Endothelial cell of umbilical vein (primary cell): ENCODE measurements at regions not wholly inside any gene's neighbourhood (a gene's known extent, or its start where the extent isn't known, plus 50 kb on each side); places are given as distances from the start of the nearest gene placed in this dataset.

Source experiments
- BruUV-seq: library from RNA; stranded (reverse); fragments of 400-500 nt; replicated peaks from 2 replicates; lab custom pipeline; 2021; lab: Mats Ljungman, UMichigan
- CTCF ChIA-PET: fragments of 300-600, 350-600 bp; sonication (Branson Sonifier 250); formaldehyde crosslinking; loops from one replicate; lab custom pipeline; 2021; ENCODE audit warnings: antibody characterized with exemption, inconsistent platforms; lab: Charles Lee
- POLR2A ChIA-PET: fragments of 300-600, 350-600 bp; sonication (Branson Sonifier 250); formaldehyde crosslinking; loops from one replicate; lab custom pipeline; 2021; ENCODE audit warnings: antibody characterized with exemption, inconsistent platforms; lab: Charles Lee
- DNase-seq: peaks from one replicate; pipeline ENCODE4 v3.0.0-alpha.2; 2011; ENCODE audit warnings: low read depth, low spot score
- FAIRE-seq: peaks from 2 replicates; lab custom pipeline; 2011; peaks lifted over from hg19 to GRCh38; lab: Jason Lieb, UNC
- H2AFZ ChIP-seq: 2 replicates; pipeline ENCODE4 v1.6.0; 2012; ENCODE audit warnings: low read depth, low read length, control low read depth, inconsistent platforms
- H3K27ac ChIP-seq: 2 replicates; pipeline ENCODE4 v1.5.1; 2011; ENCODE audit warnings: low read depth, mild to moderate bottlenecking, control low read depth, low read length, moderate library complexity; ENCODE audit not compliant: insufficient read depth
- H3K27me3 ChIP-seq, 2 experiments: 2 replicates each; pipeline versions ENCODE4 v1.6.0 to v1.6.1; 2011; ENCODE audit warnings: low read length in 2 of 2, mixed read lengths in 1 of 2; ENCODE audit not compliant: control insufficient read depth in 2 of 2, insufficient read depth in 2 of 2
- H3K36me3 ChIP-seq, 2 experiments: 2 replicates in 1 of 2; 3 replicates in 1 of 2; pipeline ENCODE4 v1.5.1; 2011; ENCODE audit warnings: low read length in 2 of 2, mild to moderate bottlenecking in 1 of 2, moderate library complexity in 1 of 2; ENCODE audit not compliant: control insufficient read depth in 2 of 2, insufficient read depth in 2 of 2; ENCODE audit errors: extremely low read depth in 1 of 2
- H3K4me1 ChIP-seq: 3 replicates; pipeline ENCODE4 v1.5.1; 2011; ENCODE audit warnings: mild to moderate bottlenecking, low read length; ENCODE audit not compliant: control insufficient read depth, insufficient read depth; ENCODE audit errors: extremely low read depth
- H3K4me2 ChIP-seq: 2 replicates; pipeline ENCODE4 v1.6.1; 2011; ENCODE audit warnings: low read length, control low read depth, mixed read lengths; ENCODE audit not compliant: insufficient read depth
- H3K4me3 ChIP-seq, 3 experiments: fragments of 200-600 bp in 1 of 3; sonication (generic), shearing (Covaris generic) in 1 of 3; replicated peaks in 1 of 3; 2 replicates each; pipeline ENCODE4 v1.5.1; 2011 to 2016; ENCODE audit warnings: control low read depth in 3 of 3, low read length in 3 of 3, mild to moderate bottlenecking in 2 of 3, inconsistent platforms in 1 of 3, low read depth in 1 of 3, moderate library complexity in 1 of 3; ENCODE audit not compliant: insufficient read depth in 1 of 3
- H3K79me2 ChIP-seq: 2 replicates; pipeline ENCODE4 v1.6.0; 2012; ENCODE audit warnings: low read length, inconsistent platforms; ENCODE audit not compliant: control insufficient read depth, insufficient read depth
- H3K9ac ChIP-seq: replicated peaks from 2 replicates; pipeline ENCODE3; 2011; ENCODE audit warnings: low read length, control low read depth; ENCODE audit not compliant: insufficient read depth; ENCODE audit errors: extremely low read depth
- H3K9me1 ChIP-seq: replicated peaks from 3 replicates; pipeline ENCODE4 v1.6.0; 2011; ENCODE audit warnings: mild to moderate bottlenecking, low read length; ENCODE audit not compliant: control insufficient read depth, insufficient read depth; ENCODE audit errors: extremely low read depth
- H3K9me3 ChIP-seq: replicated peaks from 2 replicates; pipeline ENCODE4 v1.5.1; 2012; ENCODE audit warnings: low read length, inconsistent platforms; ENCODE audit not compliant: control insufficient read depth, insufficient read depth
- H4K20me1 ChIP-seq: replicated peaks from 2 replicates; pipeline ENCODE3; 2011; ENCODE audit warnings: mild to moderate bottlenecking, low read length; ENCODE audit not compliant: control insufficient read depth, insufficient read depth; ENCODE audit errors: extremely low read depth
- EZH2 ChIP-seq: IDR thresholded peaks from 2 replicates; pipeline ENCODE4 v1.6.1; 2012; ENCODE audit warnings: borderline replicate concordance, low read depth, mild to moderate bottlenecking, moderate library complexity, low read length, inconsistent platforms; ENCODE audit not compliant: severe bottlenecking
- FOS ChIP-seq: IDR thresholded peaks from 2 replicates; pipeline ENCODE4 v1.6.1; 2011; ENCODE audit warnings: mild to moderate bottlenecking, low read length, moderate library complexity, borderline replicate concordance; ENCODE audit not compliant: insufficient read depth
- GATA2 ChIP-seq: IDR thresholded peaks from 2 replicates; pipeline ENCODE4 v1.7.0; 2011; ENCODE audit warnings: low read depth, mild to moderate bottlenecking, moderate library complexity, mixed read lengths, low read length; ENCODE audit not compliant: insufficient read length, insufficient read depth
- JUN ChIP-seq: IDR thresholded peaks from 2 replicates; pipeline ENCODE4 v1.6.1; 2011; ENCODE audit warnings: borderline replicate concordance, low read depth; ENCODE audit not compliant: insufficient read length, insufficient read depth
- MYC ChIP-seq: IDR thresholded peaks from one replicate; pipeline ENCODE4 v1.6.1; 2011; ENCODE audit warnings: mild to moderate bottlenecking, low read depth, low read length
- POLR2A ChIP-seq: IDR thresholded peaks from 2 replicates; pipeline ENCODE4 v1.6.1; 2012; ENCODE audit warnings: low read depth, mild to moderate bottlenecking, control low read depth, low read length
- POLR2AphosphoS5 ChIP-seq: IDR thresholded peaks from 2 replicates; pipeline ENCODE4 v1.6.1; 2012; ENCODE audit warnings: low read depth, mild to moderate bottlenecking, control low read depth, low read length, moderate library complexity; ENCODE audit not compliant: insufficient read depth
- dilution Hi-C: fragments of 300-500 bp; cut with MboI; formaldehyde crosslinking; loops from one replicate; pipeline ENCODE4 v1.15.0; 2019; ENCODE audit warnings: low sequenced_read_pairs; ENCODE audit not compliant: extremely low pct_ligation_motif_present
- intact Hi-C: fragments of 100-400 bp; cut with micrococcal nuclease; formaldehyde crosslinking; loops from one replicate; pipeline ENCODE4 v1.10.0; 2022
- TF ChIP-seq, protein P1 (sequence below), 2 donors: IDR thresholded peaks; 1 replicate in 1 of 2; 2 replicates in 1 of 2; pipeline ENCODE4 v1.5.1; 2011; ENCODE audit warnings: low read length in 2 of 2, mild to moderate bottlenecking in 2 of 2, moderate library complexity in 2 of 2, control low read depth in 1 of 2, inconsistent platforms in 1 of 2, low read depth in 1 of 2; ENCODE audit not compliant: insufficient read depth in 1 of 2; ENCODE audit errors: extremely low read depth in 1 of 2
- TF ChIP-seq, protein P2 (sequence below): IDR thresholded peaks from 2 replicates; pipeline ENCODE4 v1.6.1; 2011; ENCODE audit not compliant: insufficient read depth, insufficient read length

DNA sequence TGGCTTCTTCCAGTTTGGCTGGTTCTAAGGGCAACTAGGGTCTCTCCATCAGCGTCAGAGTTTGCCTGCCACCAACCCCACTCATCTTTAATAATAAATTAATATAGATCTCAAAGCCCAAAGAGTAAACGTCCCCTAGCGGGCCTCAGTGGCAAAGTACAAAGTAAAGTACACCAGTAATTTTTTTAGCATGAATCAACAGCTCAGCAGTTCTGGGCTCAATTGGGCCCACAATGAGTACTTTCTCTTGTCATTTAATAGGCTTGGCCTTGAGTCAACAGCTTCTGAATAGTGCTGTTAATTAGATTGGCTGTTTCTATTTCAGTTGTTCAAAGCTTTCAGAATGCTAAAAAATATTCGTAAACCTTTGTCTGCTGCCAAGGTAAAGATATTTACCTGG is 89.0 kb upstream of the PFN2 start:
- Histone ChIP-seq H3K36me3 (no peaks in the 10 kb centered on the region), H3K27ac (no peak overlapping the region), H3K4me3 (no peak overlapping the region), H2AFZ (no peak overlapping the region), H3K4me2 (no peak overlapping the region), H3K79me2 (no peaks in the 10 kb centered on the region), H3K9me1 (no peaks in the 10 kb centered on the region), H3K27me3 (peaks cover 6 to 22% of the 10 kb centered on the region in 2 experiments), H4K20me1 (no peaks in the 10 kb centered on the region), H3K9ac (no peak overlapping the region), H3K4me1 (no peaks in the 10 kb centered on the region), H3K9me3 (no peaks in the 10 kb centered on the region)
- ChIA-PET CTCF (no interaction called here), POLR2A (no interaction called here)
- no TSS peak for BruUV-seq
- no peak for FAIRE-seq
- intact Hi-C loops (no loop called here), dilution Hi-C loops (no loop called here)
- no peak for DNase-seq
- TF ChIP-seq JUN: no peak
- TF ChIP-seq, protein P1, sequence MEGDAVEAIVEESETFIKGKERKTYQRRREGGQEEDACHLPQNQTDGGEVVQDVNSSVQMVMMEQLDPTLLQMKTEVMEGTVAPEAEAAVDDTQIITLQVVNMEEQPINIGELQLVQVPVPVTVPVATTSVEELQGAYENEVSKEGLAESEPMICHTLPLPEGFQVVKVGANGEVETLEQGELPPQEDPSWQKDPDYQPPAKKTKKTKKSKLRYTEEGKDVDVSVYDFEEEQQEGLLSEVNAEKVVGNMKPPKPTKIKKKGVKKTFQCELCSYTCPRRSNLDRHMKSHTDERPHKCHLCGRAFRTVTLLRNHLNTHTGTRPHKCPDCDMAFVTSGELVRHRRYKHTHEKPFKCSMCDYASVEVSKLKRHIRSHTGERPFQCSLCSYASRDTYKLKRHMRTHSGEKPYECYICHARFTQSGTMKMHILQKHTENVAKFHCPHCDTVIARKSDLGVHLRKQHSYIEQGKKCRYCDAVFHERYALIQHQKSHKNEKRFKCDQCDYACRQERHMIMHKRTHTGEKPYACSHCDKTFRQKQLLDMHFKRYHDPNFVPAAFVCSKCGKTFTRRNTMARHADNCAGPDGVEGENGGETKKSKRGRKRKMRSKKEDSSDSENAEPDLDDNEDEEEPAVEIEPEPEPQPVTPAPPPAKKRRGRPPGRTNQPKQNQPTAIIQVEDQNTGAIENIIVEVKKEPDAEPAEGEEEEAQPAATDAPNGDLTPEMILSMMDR (IDR thresholded peaks at IDR 0.05; ENCODE audit: extremely low read depth in 1 of 2, insufficient read depth in 1 of 2, low read depth in 1 of 2, low read length in 2 of 2): no peak
- TF ChIP-seq, protein P2, sequence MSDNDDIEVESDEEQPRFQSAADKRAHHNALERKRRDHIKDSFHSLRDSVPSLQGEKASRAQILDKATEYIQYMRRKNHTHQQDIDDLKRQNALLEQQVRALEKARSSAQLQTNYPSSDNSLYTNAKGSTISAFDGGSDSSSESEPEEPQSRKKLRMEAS: no peak

GRCh38 chr3:150059241-150059640 is 88.5 kb upstream of the PFN2 start:
- no peaks in the 10 kb centered on the region for H4K20me1 ChIP-seq
- DNase-seq (no peak), FAIRE-seq (no peak)
- H3K4me2 ChIP-seq: no peak overlapping the region
- peaks cover 8 to 23% of the 10 kb centered on the region in 2 experiments for H3K27me3 ChIP-seq
- H3K9me1 ChIP-seq: no peaks in the 10 kb centered on the region
- H3K4me1 ChIP-seq: no peaks in the 10 kb centered on the region
- no peak overlapping the region for H2AFZ ChIP-seq
- no peaks in the 10 kb centered on the region for H3K36me3 ChIP-seq
- H3K4me3 ChIP-seq: no peak overlapping the region
- ChIA-PET POLR2A (no interaction called here), CTCF (no interaction called here)
- no peak overlapping the region for H3K27ac ChIP-seq
- no TSS peak for BruUV-seq
- TF ChIP-seq JUN: no peak
- TF ChIP-seq POLR2A: no peak
- no peak for TF ChIP-seq GATA2
- TF ChIP-seq EZH2: no peak
- TF ChIP-seq, protein P1 (IDR thresholded peaks at IDR 0.05; ENCODE audit: extremely low read depth in 1 of 2, insufficient read depth in 1 of 2, low read depth in 1 of 2, low read length in 2 of 2): no peak
- TF ChIP-seq, protein P2: no peak
- no peak for TF ChIP-seq MYC
- no peak for TF ChIP-seq POLR2AphosphoS5
- no peak for TF ChIP-seq FOS
- no peaks in the 10 kb centered on the region for H3K79me2 ChIP-seq
- intact Hi-C loops (no loop called here), dilution Hi-C loops (no loop called here)
- no peak overlapping the region for H3K9ac ChIP-seq
- no peaks in the 10 kb centered on the region for H3K9me3 ChIP-seq
